HG03469 (cell line): ENCODE measurements at regions not wholly inside any gene's neighbourhood (a gene's known extent, or its start where the extent isn't known, plus 50 kb on each side); places are given as distances from the start of the nearest gene placed in this dataset.

Experiments used
- ATAC-seq: cut with Tn5 transposase; IDR thresholded peaks from one replicate; pipeline ENCODE4 v1.9.1; 2021; ENCODE audit warnings: mild to moderate bottlenecking, moderate library complexity, moderate number of reproducible peaks; ENCODE audit not compliant: unreplicated experiment

GRCh38 chr15:99507504-99508310, 58.1 kb upstream of the MEF2A start:
- ATAC-seq, result no peak

- no peak for ATAC-seq
Measured at GRCh38 chr15:99508311-99508645, 57.5 kb upstream of the MEF2A start.

- ATAC-seq, result no peak
Measured at GRCh38 chr15:99508852-99509251, 56.9 kb upstream of the MEF2A start.

- ATAC-seq, result no peak
Measured at GRCh38 chr15:99509686-99510461, 55.9 kb upstream of the MEF2A start.

GRCh38 chr15:99511531-99511865, 54.3 kb upstream of the MEF2A start:
- peak; percentile 21 for ATAC-seq

- ATAC-seq, result peak; percentile 49
Measured at GRCh38 chr15:99511866-99512661, 53.7 kb upstream of the MEF2A start.

- no peak for ATAC-seq
Measured at GRCh38 chr15:99514306-99514705, 51.5 kb upstream of the MEF2A start.
